CD4-positive, alpha-beta T cell (primary cell): ENCODE measurements at regions not wholly inside any gene's neighbourhood (a gene's known extent, or its start where the extent isn't known, plus 50 kb on each side); places are given as distances from the start of the nearest gene placed in this dataset.

ENCODE experiments used
- ATAC-seq: fragments of 200-7000 bp; cut with Tn5 transposase; one replicate; pipeline ENCODE4 v1.10.0; 2022; ENCODE audit warnings: mild to moderate bottlenecking; ENCODE audit not compliant: poor library complexity
- CTCF ChIA-PET: fragments of 350-600 bp; sonication (Branson Sonifier 250); formaldehyde crosslinking; loops from one replicate; lab custom pipeline; 2021; ENCODE audit warnings: antibody characterized with exemption, inconsistent platforms; lab: Charles Lee
- POLR2A ChIA-PET: fragments of 350-600 bp; sonication (Branson Sonifier 250); formaldehyde crosslinking; loops from one replicate; lab custom pipeline; 2021; ENCODE audit warnings: antibody characterized with exemption, inconsistent platforms; lab: Charles Lee
- DNase-seq, 14 experiments: peaks; one replicate each; pipeline ENCODE4 v3.0.0-alpha.2; 2013 to 2020; ENCODE audit warnings: mixed read lengths in 2 of 14
- H3K27ac ChIP-seq, 2 donors: one replicate each; pipeline versions ENCODE4 v1.5.1 to v1.7.0; 2013; ENCODE audit warnings: low read length in 2 of 2, low read depth in 1 of 2, mild to moderate bottlenecking in 1 of 2
- H3K27me3 ChIP-seq, 2 experiments: 1 replicate in 1 of 2; 2 replicates in 1 of 2; pipeline versions ENCODE4 v1.6.1 to v1.7.0; 2013; ENCODE audit warnings: low read length in 2 of 2, control low read depth in 1 of 2, mild to moderate bottlenecking in 1 of 2, moderate library complexity in 1 of 2; ENCODE audit not compliant: insufficient read depth in 2 of 2, control insufficient read depth in 1 of 2
- H3K36me3 ChIP-seq: one replicate; pipeline ENCODE4 v1.6.1; 2013; ENCODE audit warnings: low read length, control low read depth; ENCODE audit not compliant: insufficient read depth
- H3K4me1 ChIP-seq: one replicate; pipeline ENCODE4 v1.6.1; 2013; ENCODE audit warnings: low read length, control low read depth; ENCODE audit not compliant: insufficient read depth
- H3K4me3 ChIP-seq: one replicate; pipeline ENCODE4 v1.5.1; 2013; ENCODE audit warnings: mild to moderate bottlenecking, low read length, moderate library complexity
- H3K9me3 ChIP-seq, 2 experiments: 1 replicate in 1 of 2; 2 replicates in 1 of 2; pipeline versions ENCODE4 v1.6.1 to v1.7.0; 2013; ENCODE audit warnings: low read length in 2 of 2, mild to moderate bottlenecking in 2 of 2, control low read depth in 1 of 2, moderate library complexity in 1 of 2; ENCODE audit not compliant: control insufficient read depth in 1 of 2, insufficient read depth in 1 of 2
- H3K27ac Mint-ChIP-seq: one replicate; pipeline ENCODE4 v1.8.0; 2020; ENCODE audit warnings: mixed read lengths
- H3K27me3 Mint-ChIP-seq: one replicate; pipeline ENCODE4 v1.8.0; 2021; ENCODE audit warnings: mixed read lengths
- H3K36me3 Mint-ChIP-seq: one replicate; pipeline ENCODE4 v1.8.0; 2021; ENCODE audit warnings: low read depth, mixed read lengths
- H3K4me1 Mint-ChIP-seq: one replicate; pipeline ENCODE4 v1.8.0; 2021; ENCODE audit warnings: low read depth, mixed read lengths
- H3K4me3 Mint-ChIP-seq: one replicate; pipeline ENCODE4 v1.8.0; 2020; ENCODE audit warnings: mild to moderate bottlenecking, mixed read lengths
- H3K9me3 Mint-ChIP-seq: one replicate; pipeline ENCODE4 v1.8.0; 2020; ENCODE audit warnings: mixed read lengths
- intact Hi-C, 2 experiments: fragments of 100-400 bp; cut with DNase I in 1 of 2; cut with micrococcal nuclease in 1 of 2; formaldehyde crosslinking; loops; one replicate each; pipeline versions ENCODE4 v1.15.1 to v1.9.0; 2023 to 2025; cut with DNase I, micrococcal nuclease
- TF ChIP-seq, protein P1 (sequence below): fragments of 200-600 bp; IDR thresholded peaks from one replicate; pipeline ENCODE4 v1.8.0; 2022; ENCODE audit warnings: antibody characterized with exemption, mild to moderate bottlenecking

DNA sequence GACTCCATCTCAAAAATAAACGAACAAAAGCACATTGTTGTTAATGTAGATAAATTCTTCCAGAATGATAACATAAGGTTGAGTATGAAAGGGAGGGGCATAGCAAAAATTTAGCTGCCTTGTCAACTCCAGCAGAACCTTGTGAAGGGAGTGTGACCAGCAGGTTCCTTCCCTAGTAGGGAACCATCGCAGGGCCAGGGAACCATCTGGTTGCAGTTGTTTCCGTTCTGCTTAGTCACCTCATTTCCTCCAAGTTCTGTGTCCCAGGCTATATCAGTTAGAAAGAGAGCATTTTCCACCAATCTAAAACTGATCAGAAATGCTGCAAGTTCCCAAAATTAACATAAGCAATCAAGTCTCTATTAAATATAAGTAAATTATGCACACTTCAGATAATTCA lies 126.7 kb upstream of the BLID start:
- no peaks in the 10 kb centered on the region for H3K27me3 ChIP-seq
- TF ChIP-seq, protein P1, sequence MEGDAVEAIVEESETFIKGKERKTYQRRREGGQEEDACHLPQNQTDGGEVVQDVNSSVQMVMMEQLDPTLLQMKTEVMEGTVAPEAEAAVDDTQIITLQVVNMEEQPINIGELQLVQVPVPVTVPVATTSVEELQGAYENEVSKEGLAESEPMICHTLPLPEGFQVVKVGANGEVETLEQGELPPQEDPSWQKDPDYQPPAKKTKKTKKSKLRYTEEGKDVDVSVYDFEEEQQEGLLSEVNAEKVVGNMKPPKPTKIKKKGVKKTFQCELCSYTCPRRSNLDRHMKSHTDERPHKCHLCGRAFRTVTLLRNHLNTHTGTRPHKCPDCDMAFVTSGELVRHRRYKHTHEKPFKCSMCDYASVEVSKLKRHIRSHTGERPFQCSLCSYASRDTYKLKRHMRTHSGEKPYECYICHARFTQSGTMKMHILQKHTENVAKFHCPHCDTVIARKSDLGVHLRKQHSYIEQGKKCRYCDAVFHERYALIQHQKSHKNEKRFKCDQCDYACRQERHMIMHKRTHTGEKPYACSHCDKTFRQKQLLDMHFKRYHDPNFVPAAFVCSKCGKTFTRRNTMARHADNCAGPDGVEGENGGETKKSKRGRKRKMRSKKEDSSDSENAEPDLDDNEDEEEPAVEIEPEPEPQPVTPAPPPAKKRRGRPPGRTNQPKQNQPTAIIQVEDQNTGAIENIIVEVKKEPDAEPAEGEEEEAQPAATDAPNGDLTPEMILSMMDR, result no peak
- CTCF ChIA-PET, result no interaction called here
- no peaks in the 10 kb centered on the region for H3K4me1 ChIP-seq
- Mint-ChIP-seq H3K36me3 (no peaks in the 10 kb centered on the region), H3K9me3 (peaks cover 2% of the 10 kb centered on the region), H3K27ac (no peak overlapping the region), H3K27me3 (peaks cover 11% of the 10 kb centered on the region), H3K4me1 (no peaks in the 10 kb centered on the region), H3K4me3 (no peak overlapping the region)
- intact Hi-C loops, result no loop called here
- POLR2A ChIA-PET, result no interaction called here
- ATAC-seq (no peak), DNase-seq (no peak)
- H3K9me3 ChIP-seq, result no peaks in the 10 kb centered on the region
- H3K27ac ChIP-seq, result no peak overlapping the region
- no peaks in the 10 kb centered on the region for H3K36me3 ChIP-seq
- no peak overlapping the region for H3K4me3 ChIP-seq

DNA sequence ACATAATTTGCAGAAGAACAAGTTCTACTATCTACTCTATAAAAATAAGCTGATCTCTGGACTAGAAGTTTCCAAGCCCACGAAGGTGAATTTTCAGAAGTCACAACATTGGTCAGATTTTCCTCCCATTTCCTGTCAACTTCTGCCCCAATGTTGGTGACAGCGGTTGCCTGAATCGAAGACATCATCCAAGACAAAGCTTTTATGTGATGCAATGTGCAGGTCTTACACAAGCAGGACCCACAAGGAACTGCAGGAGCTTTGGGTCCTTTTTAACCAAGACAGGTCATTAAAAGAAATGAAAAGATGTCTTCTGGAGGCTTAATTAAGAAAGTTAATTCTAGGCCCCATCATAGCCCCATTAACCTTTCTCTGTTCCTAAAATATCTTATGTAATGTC lies 125.6 kb upstream of the BLID start:
- Mint-ChIP-seq H3K36me3 (no peaks in the 10 kb centered on the region), H3K4me3 (no peak overlapping the region), H3K9me3 (peaks cover 2% of the 10 kb centered on the region), H3K27ac (no peak overlapping the region), H3K4me1 (no peaks in the 10 kb centered on the region), H3K27me3 (peaks cover 11% of the 10 kb centered on the region)
- H3K27me3 ChIP-seq, result no peaks in the 10 kb centered on the region
- no peaks in the 10 kb centered on the region for H3K9me3 ChIP-seq
- TF ChIP-seq, protein P1, result no peak
- no peak for ATAC-seq
- ChIA-PET CTCF (no interaction called here), POLR2A (no interaction called here)
- H3K4me3 ChIP-seq, result no peak overlapping the region
- no peaks in the 10 kb centered on the region for H3K4me1 ChIP-seq
- H3K36me3 ChIP-seq, result no peaks in the 10 kb centered on the region
- no peak overlapping the region for H3K27ac ChIP-seq
- intact Hi-C loops, result no loop called here
- DNase-seq, result no peak

DNA sequence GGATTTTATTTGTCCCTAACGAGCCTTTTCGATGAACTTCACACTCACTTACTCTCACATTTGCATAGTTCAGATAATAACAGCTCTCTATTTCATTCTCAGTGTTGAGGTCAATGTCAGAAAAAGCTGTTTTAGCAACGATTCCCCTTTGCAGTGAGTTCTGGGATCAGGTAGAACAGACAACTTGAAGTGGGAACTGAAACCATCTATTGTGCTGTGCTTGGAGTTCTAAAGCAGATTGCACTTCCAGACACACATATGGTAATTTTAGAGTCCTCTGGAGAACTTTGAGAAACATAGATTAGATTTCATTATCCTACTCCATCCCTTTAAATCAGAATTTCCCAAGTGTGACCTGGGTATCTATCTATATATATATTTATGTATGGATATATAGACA lies 124.6 kb upstream of the BLID start:
- Mint-ChIP-seq H3K27ac (no peak overlapping the region), H3K36me3 (no peaks in the 10 kb centered on the region), H3K9me3 (peaks cover 2% of the 10 kb centered on the region), H3K27me3 (peaks cover 4% of the 10 kb centered on the region), H3K4me3 (no peak overlapping the region), H3K4me1 (no peaks in the 10 kb centered on the region)
- DNase-seq (no peak), ATAC-seq (no peak)
- Histone ChIP-seq H3K9me3 (no peaks in the 10 kb centered on the region), H3K36me3 (no peaks in the 10 kb centered on the region), H3K27me3 (no peaks in the 10 kb centered on the region), H3K27ac (no peak overlapping the region), H3K4me1 (no peaks in the 10 kb centered on the region), H3K4me3 (no peak overlapping the region)
- ChIA-PET POLR2A (no interaction called here), CTCF (no interaction called here)
- TF ChIP-seq, protein P1, result no peak
- intact Hi-C loops, result no loop called here
